Activated effector memory CD4-positive, alpha-beta T cell treated with anti-CD3 and anti-CD28 coated beads, Interleukin-2, amount 50 U/mL, for 16 hours (primary cell): ENCODE measurements at regions not wholly inside any gene's neighbourhood (a gene's known extent, or its start where the extent isn't known, plus 50 kb on each side); places are given as distances from the start of the nearest gene placed in this dataset.

Source experiments
- DNase-seq: peaks from one replicate; pipeline ENCODE4 v3.0.0-alpha.2; 2020

- DNase-seq = no peak
These were observed 53.5 kb upstream of the DCBLD2 start for GRCh38 chr3:98954791-98955604.

GRCh38 chr3:98954242-98954641 lies 52.7 kb upstream of the DCBLD2 start:
- DNase-seq = no peak

GRCh38 chr3:98952404-98952803 lies 50.9 kb upstream of the DCBLD2 start:
- DNase-seq = no peak
